GM12801 (cell line): ENCODE measurements at regions not wholly inside any gene's neighbourhood (a gene's known extent, or its start where the extent isn't known, plus 50 kb on each side); places are given as distances from the start of the nearest gene placed in this dataset.

ENCODE experiments used
- TF ChIP-seq, protein P1 (sequence below): IDR thresholded peaks from one replicate; pipeline ENCODE4 v1.5.1; 2011; ENCODE audit warnings: control low read depth; ENCODE audit not compliant: insufficient read length; ENCODE audit errors: extremely low read depth

DNA sequence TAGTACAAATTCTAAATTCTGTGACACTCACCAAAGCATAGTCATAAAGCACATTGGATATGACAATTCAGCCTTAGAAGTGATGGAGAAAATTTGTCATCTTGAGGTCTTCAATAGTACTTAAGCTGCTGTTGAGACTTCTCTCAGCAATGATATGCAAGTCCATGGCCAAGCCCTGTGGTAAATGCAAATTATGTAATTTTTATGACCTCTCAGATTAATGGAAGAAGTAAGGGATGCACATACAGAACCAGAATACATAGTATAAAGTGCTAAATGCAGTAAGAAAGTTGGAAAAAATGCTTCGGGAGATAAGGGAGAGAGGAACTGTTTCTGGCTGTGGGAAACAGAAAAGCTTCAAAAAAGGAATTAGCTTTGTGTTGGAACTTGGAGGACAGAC is 700.7 kb downstream of the RNF144B start:
- TF ChIP-seq, protein P1, sequence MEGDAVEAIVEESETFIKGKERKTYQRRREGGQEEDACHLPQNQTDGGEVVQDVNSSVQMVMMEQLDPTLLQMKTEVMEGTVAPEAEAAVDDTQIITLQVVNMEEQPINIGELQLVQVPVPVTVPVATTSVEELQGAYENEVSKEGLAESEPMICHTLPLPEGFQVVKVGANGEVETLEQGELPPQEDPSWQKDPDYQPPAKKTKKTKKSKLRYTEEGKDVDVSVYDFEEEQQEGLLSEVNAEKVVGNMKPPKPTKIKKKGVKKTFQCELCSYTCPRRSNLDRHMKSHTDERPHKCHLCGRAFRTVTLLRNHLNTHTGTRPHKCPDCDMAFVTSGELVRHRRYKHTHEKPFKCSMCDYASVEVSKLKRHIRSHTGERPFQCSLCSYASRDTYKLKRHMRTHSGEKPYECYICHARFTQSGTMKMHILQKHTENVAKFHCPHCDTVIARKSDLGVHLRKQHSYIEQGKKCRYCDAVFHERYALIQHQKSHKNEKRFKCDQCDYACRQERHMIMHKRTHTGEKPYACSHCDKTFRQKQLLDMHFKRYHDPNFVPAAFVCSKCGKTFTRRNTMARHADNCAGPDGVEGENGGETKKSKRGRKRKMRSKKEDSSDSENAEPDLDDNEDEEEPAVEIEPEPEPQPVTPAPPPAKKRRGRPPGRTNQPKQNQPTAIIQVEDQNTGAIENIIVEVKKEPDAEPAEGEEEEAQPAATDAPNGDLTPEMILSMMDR, result no peak

DNA sequence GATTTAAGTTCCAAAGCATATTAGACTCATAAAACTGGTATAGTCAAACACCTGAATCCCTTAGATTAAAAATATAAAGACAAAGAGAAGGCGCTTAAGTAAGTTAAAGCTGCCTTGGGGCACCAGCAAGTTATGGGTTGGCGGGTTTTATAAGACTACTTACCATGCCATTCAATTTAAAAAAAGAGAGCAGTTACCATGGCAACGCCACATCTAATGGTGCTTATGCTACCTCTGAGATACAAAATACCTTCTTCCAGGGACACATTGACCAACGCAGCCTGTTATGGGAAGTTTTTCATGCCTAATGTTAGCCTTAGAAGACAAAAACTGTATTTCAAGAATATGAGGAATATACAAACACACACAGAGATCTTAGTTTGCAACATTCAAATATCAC is 713.6 kb downstream of the RNF144B start:
- TF ChIP-seq, protein P1, result no peak

DNA sequence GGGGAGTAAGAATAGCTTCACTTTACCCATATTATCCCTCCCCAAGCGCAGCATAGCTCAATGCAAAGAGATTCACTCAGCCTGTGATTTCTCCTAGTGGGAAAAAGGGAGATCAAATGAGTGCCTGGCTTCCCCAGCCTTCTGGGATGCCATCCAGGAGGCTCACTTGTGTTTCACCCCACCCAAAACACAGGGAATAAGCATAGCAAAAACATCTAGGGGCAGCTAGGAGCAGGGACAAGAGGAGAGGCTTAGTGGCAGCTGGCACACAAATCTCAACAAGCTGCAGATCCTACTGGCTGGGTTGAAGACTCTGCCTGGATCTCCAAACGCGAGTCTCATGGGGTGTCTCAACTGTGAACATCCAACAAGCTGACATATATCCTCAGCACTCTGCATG is 715.8 kb downstream of the RNF144B start:
- TF ChIP-seq, protein P1, result no peak

DNA sequence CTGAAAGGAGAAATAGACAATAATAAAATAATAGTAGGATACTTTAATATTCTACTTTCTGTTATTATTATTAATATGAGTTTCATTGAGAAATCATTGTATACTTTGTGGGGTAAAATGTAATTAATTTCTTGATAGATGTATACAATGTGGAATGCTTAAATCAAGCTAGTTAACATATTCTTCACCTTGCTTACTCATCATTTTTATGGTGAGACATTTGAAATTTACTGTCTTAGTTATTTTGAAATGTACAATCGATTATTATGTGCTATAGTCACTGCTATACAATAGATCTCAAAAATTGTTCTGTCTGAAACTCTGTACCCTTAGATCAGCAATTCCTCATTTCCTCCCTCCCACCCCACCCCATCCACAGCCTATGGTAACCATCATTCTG is 720.3 kb downstream of the RNF144B start:
- TF ChIP-seq, protein P1, result no peak

DNA sequence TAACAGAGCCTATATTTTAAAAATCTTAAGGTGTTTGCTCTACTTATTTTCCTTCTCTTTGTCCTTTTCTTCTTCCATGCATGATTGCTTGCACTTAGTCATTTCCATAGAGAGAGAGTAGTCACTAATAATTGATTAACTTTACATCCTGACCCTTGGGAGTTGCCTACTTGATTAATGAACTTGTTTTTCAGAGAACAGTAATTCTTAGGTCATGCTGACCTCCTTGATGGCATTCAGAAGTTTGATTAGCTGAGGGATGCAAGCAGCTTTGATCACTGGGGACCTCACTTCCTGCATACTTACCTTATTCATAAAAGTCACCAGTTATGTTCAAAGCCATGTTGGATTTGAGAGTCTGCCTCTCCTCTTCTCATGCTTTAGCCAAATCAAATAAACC is 715.6 kb upstream of the ID4 start:
- TF ChIP-seq, protein P1, result no peak

DNA sequence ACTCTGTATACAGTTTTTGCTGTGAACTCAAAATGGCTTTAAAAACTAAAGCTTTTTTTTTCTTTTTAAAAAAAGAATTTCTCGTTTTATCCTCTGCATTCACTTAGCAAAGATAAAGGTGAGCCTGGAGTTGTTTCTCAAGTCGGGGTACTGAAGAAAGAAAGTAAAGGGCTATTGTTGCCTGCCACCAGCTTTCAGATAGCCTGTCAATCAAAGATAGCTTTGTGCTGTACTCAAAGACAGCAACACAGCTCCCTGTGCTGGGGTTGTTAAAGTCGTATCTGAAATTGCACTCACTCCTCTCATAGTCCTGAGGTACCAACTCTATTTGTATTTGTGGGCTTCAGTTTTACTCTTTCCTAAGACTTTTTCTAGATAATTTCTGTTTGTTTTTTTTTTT is 710.1 kb upstream of the ID4 start:
- TF ChIP-seq, protein P1, result no peak

DNA sequence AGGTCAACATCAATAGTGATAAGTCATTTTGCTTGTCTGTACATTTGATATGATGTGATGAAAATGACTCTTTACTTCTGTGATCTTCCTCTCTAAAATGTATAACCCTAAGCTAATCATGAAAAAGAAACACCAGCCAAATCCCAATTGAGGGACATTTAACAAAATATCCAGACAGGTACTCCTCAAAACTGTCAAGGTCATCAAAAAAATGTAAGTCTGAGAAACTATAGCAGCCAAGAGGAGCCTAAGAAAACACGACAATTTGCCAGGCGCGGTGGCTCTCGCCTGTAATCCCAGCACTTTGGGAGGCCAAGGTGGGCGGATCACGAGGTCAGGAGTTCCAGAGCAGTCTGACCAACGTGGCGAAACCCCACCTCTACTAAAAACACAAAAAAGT is 708.5 kb upstream of the ID4 start:
- TF ChIP-seq, protein P1, result no peak

DNA sequence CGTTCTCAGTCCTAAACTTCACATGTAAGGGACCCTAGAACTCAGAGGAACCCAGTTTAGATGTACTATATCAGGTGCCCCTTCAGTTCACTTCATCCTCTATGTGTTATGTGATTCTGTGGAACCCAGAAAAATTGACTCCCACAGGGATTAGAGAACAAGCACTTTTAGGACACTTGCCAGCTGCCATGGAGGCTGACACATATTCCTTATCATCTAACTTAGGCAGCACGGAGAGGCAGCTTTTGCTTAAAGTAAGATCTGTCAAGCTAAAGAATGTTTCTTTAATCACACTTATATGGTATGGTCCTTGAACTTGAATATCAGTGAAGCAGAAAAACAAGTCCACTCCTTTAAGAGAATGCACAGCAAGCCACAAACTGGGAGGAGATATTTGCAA is 701.5 kb upstream of the ID4 start:
- TF ChIP-seq, protein P1, result no peak
